WTC11 (cell line): ENCODE measurements at regions not wholly inside any gene's neighbourhood (a gene's known extent, or its start where the extent isn't known, plus 50 kb on each side); places are given as distances from the start of the nearest gene placed in this dataset.

ENCODE experiments used
- CBFB ChIP-seq: sonication (generic); formaldehyde crosslinking; IDR thresholded peaks from 2 replicates; pipeline ENCODE4 v1.8.1; 2022; ENCODE audit warnings: mild to moderate bottlenecking, low read depth, missing genetic modification reagents
- CREM ChIP-seq: sonication (generic); formaldehyde crosslinking; IDR thresholded peaks from 2 replicates; pipeline ENCODE4 v1.8.1; 2022; ENCODE audit warnings: mild to moderate bottlenecking, missing genetic modification reagents, moderate library complexity
- ELF4 ChIP-seq: sonication (generic); formaldehyde crosslinking; IDR thresholded peaks from 2 replicates; pipeline ENCODE4 v1.8.1; 2022; ENCODE audit warnings: low read depth, mild to moderate bottlenecking, moderate library complexity, missing genetic modification reagents
- NFYB ChIP-seq: sonication (generic); formaldehyde crosslinking; conservative IDR thresholded peaks from 2 replicates; pipeline ENCODE4 v1.8.0; 2022; ENCODE audit warnings: low read depth, missing genetic modification reagents
- TEAD4 ChIP-seq: sonication (generic); formaldehyde crosslinking; IDR thresholded peaks from 2 replicates; pipeline ENCODE4 v1.8.0; 2022; ENCODE audit warnings: mild to moderate bottlenecking, missing genetic modification reagents
- TP53 ChIP-seq: sonication (generic); formaldehyde crosslinking; IDR thresholded peaks from 2 replicates; pipeline ENCODE4 v1.8.1; 2023; ENCODE audit warnings: mild to moderate bottlenecking, missing genetic modification reagents
- ZNF281 ChIP-seq: sonication (generic); formaldehyde crosslinking; IDR thresholded peaks from 2 replicates; pipeline ENCODE4 v1.8.0; 2023; ENCODE audit warnings: mild to moderate bottlenecking, missing genetic modification reagents
- TF ChIP-seq, protein P1 (sequence below): fragments of 250-450 bp; sonication (Bioruptor Pico); IDR thresholded peaks from 2 replicates; pipeline ENCODE4 v1.9.0; 2021; ENCODE audit warnings: mild to moderate bottlenecking, borderline replicate concordance
- TF ChIP-seq, protein P2 (sequence below): fragments of 200-600 bp; IDR thresholded peaks from 2 replicates; pipeline ENCODE4 v1.8.0; 2022; ENCODE audit warnings: antibody characterized with exemption

- no peak for TF ChIP-seq TP53
- TF ChIP-seq CBFB (CRISPR knock-in tag) = no peak
- no peak for TF ChIP-seq NFYB
- TF ChIP-seq, protein P1, sequence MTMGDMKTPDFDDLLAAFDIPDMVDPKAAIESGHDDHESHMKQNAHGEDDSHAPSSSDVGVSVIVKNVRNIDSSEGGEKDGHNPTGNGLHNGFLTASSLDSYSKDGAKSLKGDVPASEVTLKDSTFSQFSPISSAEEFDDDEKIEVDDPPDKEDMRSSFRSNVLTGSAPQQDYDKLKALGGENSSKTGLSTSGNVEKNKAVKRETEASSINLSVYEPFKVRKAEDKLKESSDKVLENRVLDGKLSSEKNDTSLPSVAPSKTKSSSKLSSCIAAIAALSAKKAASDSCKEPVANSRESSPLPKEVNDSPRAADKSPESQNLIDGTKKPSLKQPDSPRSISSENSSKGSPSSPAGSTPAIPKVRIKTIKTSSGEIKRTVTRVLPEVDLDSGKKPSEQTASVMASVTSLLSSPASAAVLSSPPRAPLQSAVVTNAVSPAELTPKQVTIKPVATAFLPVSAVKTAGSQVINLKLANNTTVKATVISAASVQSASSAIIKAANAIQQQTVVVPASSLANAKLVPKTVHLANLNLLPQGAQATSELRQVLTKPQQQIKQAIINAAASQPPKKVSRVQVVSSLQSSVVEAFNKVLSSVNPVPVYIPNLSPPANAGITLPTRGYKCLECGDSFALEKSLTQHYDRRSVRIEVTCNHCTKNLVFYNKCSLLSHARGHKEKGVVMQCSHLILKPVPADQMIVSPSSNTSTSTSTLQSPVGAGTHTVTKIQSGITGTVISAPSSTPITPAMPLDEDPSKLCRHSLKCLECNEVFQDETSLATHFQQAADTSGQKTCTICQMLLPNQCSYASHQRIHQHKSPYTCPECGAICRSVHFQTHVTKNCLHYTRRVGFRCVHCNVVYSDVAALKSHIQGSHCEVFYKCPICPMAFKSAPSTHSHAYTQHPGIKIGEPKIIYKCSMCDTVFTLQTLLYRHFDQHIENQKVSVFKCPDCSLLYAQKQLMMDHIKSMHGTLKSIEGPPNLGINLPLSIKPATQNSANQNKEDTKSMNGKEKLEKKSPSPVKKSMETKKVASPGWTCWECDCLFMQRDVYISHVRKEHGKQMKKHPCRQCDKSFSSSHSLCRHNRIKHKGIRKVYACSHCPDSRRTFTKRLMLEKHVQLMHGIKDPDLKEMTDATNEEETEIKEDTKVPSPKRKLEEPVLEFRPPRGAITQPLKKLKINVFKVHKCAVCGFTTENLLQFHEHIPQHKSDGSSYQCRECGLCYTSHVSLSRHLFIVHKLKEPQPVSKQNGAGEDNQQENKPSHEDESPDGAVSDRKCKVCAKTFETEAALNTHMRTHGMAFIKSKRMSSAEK = no peak
- no peak for TF ChIP-seq ELF4
- TF ChIP-seq, protein P2, sequence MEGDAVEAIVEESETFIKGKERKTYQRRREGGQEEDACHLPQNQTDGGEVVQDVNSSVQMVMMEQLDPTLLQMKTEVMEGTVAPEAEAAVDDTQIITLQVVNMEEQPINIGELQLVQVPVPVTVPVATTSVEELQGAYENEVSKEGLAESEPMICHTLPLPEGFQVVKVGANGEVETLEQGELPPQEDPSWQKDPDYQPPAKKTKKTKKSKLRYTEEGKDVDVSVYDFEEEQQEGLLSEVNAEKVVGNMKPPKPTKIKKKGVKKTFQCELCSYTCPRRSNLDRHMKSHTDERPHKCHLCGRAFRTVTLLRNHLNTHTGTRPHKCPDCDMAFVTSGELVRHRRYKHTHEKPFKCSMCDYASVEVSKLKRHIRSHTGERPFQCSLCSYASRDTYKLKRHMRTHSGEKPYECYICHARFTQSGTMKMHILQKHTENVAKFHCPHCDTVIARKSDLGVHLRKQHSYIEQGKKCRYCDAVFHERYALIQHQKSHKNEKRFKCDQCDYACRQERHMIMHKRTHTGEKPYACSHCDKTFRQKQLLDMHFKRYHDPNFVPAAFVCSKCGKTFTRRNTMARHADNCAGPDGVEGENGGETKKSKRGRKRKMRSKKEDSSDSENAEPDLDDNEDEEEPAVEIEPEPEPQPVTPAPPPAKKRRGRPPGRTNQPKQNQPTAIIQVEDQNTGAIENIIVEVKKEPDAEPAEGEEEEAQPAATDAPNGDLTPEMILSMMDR = no peak
- no peak for TF ChIP-seq ZNF281 (CRISPR knock-in tag)
- TF ChIP-seq CREM (CRISPR knock-in tag) = no peak
- no peak for TF ChIP-seq TEAD4
Observed at GRCh38 chr13:100942742-100943141, 268.1 kb upstream of the TMTC4 start.
